Esophagus muscularis mucosa (tissue), 4 donors: ENCODE measurements at regions not wholly inside any gene's neighbourhood (a gene's known extent, or its start where the extent isn't known, plus 50 kb on each side); places are given as distances from the start of the nearest gene placed in this dataset.

Experiments
- EP300 ChIP-seq: sonication (generic); formaldehyde crosslinking; IDR thresholded peaks from one replicate; pipeline ENCODE4 v1.6.1; 2017; ENCODE audit warnings: antibody characterized with exemption
- POLR2A ChIP-seq: fragments of 450-650 bp; IDR thresholded peaks from one replicate; pipeline ENCODE4 v1.6.1; 2017; ENCODE audit warnings: antibody characterized with exemption, moderate library complexity, mild to moderate bottlenecking, low read depth
- POLR2AphosphoS5 ChIP-seq, 2 donors: sonication (generic); formaldehyde crosslinking; IDR thresholded peaks; one replicate each; pipeline ENCODE4 v1.6.1; 2017; ENCODE audit warnings: antibody characterized with exemption in 2 of 2
- TF ChIP-seq, protein P1 (sequence below), 3 experiments: fragments of 200-600 bp in 2 of 3; fragments of 450-650 bp in 1 of 3; sonication (generic) in 2 of 3; IDR thresholded peaks; one replicate each; pipeline ENCODE4 v1.5.1; 2017 to 2019; ENCODE audit warnings: antibody characterized with exemption in 3 of 3, mild to moderate bottlenecking in 2 of 3, moderate library complexity in 1 of 3

GRCh38 chr18:77803024-77803423 is 553.4 kb downstream of the GALR1 start:
- TF ChIP-seq, protein P1, sequence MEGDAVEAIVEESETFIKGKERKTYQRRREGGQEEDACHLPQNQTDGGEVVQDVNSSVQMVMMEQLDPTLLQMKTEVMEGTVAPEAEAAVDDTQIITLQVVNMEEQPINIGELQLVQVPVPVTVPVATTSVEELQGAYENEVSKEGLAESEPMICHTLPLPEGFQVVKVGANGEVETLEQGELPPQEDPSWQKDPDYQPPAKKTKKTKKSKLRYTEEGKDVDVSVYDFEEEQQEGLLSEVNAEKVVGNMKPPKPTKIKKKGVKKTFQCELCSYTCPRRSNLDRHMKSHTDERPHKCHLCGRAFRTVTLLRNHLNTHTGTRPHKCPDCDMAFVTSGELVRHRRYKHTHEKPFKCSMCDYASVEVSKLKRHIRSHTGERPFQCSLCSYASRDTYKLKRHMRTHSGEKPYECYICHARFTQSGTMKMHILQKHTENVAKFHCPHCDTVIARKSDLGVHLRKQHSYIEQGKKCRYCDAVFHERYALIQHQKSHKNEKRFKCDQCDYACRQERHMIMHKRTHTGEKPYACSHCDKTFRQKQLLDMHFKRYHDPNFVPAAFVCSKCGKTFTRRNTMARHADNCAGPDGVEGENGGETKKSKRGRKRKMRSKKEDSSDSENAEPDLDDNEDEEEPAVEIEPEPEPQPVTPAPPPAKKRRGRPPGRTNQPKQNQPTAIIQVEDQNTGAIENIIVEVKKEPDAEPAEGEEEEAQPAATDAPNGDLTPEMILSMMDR (IDR thresholded peaks at IDR 0.05), result no peak
- TF ChIP-seq POLR2A (no peak), POLR2AphosphoS5 (IDR thresholded peaks at IDR 0.05) (no peak), EP300 (no peak)
